ENCODE measurements at regions not wholly inside any gene's neighbourhood (a gene's known extent, or its start where the extent isn't known, plus 50 kb on each side); places are given as distances from the start of the nearest gene placed in this dataset.

DNA sequence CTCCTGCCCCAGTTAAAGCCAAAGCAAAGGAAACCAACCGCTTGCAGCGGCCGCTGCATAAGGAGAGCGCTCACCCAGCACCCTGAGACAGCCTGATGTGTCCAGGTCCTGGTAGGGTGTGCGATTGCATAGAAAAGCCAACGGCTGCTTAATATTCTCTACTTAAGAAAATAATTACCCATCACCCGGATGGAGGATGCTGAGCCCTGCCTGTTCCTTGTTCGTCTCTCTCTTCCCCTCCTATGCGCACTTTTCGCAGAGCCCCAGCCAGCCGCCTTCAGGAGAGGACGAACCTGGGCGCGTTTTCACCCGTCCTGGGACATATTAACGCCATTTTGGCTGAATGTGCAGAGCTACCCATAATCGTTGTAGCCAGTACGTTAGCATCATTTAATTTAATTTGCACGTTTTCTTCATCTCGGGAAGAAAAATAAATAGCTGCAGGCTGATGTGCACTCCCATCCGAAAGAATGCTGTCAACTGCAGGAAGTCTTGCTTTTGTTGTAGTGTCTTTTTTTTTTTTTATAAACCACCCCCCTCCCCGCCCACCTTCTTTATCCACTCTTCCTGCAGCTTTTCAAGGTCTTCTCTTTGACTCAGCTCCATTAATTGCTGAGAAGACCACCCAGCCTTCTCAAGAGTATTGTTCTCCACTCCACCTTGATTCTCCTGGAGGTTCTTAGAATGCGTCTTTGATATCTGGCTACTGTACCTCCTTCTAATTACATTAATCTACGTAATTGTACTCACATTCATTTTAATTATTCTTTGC lies 214.5 kb downstream of the TEX29 start:
- no peak for DNase-seq (ENCODE audit: low read depth, low spot score)
- in situ Hi-C loops (cut with HindIII; ENCODE audit: low pct_unique_long_range_greater_than_20kb, low sequenced_read_pairs), result no loop called here

DNA sequence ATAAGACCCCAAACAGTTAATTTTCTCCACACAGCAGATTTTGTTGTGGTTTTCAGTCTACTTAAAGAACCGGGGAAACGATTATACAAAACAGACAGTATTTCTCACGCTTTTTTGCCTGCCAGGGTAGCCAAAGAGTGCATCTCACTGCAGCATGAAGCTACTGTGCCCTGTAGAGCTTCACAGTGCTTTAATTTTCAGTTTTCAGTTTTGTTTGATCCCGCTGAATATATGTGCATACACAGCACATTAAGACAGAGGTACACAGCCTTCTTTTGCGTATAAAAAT lies 215.0 kb downstream of the TEX29 start:
- DNase-seq (ENCODE audit: low read depth, low spot score), result no peak

DNA sequence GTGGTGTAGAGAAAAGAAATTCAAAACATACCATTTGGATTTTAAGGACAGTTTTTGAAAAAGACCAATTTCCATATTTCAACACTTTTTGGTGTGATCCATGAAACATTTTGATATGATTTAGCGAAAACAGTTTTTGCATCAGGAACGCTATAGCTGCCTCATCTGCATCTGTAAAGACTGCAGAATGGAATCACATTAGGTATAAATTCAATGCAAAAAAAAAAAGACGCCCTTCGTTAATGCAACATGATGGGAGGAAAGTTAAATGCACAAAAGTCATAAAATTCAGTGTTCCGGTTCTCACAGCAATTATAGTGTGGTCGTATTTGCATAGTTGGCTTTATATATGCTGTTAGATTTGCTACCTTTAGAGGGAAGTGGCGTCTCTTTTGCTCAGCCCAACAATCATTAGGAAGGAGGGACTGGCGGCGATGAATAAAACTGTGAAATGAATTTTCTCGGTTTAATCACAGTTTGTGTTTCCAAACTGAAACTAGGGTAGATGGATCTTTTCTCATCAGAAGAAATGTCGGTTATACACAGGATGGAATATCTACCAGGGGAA lies 215.7 kb downstream of the TEX29 start:
- DNase-seq (ENCODE audit: low read depth, low spot score), result no peak
- in situ Hi-C loops (cut with HindIII; ENCODE audit: low pct_unique_long_range_greater_than_20kb, low sequenced_read_pairs), result no loop called here

More for the DNA sequence above, 215.0 kb downstream of the TEX29 start:
- in situ Hi-C loops (cut with HindIII; ENCODE audit: low pct_unique_long_range_greater_than_20kb, low sequenced_read_pairs), result no loop called here

DNA sequence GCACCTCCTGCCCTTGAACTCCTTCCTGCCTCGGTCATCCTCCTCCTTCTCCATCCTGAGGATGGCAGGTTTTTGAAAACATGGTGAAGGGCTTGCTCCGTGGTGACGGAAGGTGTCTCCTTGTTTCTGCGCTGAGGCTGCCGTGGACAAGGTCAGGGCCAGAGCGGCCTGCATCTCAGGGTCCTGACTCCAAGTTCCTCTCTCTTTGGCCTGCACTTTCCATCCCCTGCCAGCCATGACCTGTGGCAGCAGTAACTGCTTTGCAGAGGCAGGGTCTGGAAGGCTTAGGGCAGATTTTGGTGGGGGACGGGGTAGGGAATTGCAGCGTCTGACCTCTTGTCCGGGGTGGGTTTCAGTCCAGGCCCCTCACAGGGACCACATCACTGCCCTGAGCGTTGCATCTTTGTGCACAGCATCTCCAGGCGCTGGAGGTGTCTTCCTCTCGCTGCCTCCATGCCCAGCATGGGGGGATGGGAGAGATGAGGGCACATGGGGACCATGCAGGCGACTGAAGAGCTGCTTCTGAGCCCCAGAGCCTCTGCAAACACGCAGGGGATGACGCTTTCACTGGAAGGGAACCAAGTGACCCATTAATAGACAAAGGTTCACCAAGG lies 216.8 kb downstream of the TEX29 start:
- no peak for DNase-seq (ENCODE audit: low read depth, low spot score)
- in situ Hi-C loops (cut with HindIII; ENCODE audit: low pct_unique_long_range_greater_than_20kb, low sequenced_read_pairs), result no loop called here

DNA sequence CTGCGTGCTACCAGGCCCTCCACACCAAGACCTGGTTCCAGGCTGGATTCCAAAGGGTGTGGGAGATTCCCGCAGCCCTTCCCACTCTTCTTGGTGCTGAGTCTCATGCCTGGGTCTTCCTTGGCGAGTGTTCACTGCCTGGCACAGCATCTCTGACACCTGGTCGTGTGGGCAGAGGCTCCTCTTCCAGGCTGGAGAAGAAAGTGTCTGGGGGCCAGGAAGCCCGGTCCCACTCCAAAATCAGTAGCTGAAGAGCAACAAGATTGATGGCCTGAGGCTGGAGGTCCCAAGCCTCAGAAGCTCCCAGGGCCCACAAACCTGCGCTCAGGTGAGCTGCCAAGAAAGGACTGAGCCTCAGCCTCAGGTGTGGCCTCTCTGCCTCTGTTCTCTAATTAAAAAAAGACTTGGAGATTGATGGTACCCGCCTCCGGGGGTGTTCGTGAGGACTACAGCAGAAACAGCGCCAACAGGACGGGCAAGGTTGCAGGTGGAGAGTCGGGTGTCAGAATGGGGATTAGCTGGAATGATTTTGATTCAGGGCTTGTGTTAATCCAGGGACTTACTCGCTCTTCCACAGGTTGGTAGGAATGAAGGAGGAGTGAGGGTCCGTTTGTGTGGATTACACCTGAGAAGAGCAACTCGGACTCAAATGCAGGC lies 217.5 kb downstream of the TEX29 start:
- in situ Hi-C loops (cut with HindIII; ENCODE audit: low pct_unique_long_range_greater_than_20kb, low sequenced_read_pairs), result no loop called here
- DNase-seq (ENCODE audit: low read depth, low spot score), result no peak

DNA sequence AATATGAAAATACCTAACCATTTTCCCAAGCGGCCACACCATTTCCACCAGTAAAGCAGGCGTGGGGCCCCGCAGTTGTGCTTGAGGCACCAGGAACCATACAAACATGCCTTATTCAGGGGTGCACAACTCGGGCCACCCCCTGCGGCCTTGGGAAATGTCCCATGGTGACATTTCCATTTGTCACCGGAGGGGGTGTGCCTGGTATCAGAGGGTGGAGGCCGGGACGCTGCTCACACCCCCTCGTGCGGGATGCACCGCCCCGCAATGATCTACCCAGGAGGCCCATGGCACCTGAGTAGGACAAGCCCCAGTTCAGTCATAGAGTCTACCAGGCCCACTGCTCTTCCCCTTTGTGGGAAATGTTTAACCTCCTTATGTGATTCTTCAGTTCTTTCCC lies 218.8 kb downstream of the TEX29 start:
- no peak for DNase-seq (ENCODE audit: low read depth, low spot score)
- in situ Hi-C loops (cut with HindIII; ENCODE audit: low pct_unique_long_range_greater_than_20kb, low sequenced_read_pairs), result no loop called here

DNA sequence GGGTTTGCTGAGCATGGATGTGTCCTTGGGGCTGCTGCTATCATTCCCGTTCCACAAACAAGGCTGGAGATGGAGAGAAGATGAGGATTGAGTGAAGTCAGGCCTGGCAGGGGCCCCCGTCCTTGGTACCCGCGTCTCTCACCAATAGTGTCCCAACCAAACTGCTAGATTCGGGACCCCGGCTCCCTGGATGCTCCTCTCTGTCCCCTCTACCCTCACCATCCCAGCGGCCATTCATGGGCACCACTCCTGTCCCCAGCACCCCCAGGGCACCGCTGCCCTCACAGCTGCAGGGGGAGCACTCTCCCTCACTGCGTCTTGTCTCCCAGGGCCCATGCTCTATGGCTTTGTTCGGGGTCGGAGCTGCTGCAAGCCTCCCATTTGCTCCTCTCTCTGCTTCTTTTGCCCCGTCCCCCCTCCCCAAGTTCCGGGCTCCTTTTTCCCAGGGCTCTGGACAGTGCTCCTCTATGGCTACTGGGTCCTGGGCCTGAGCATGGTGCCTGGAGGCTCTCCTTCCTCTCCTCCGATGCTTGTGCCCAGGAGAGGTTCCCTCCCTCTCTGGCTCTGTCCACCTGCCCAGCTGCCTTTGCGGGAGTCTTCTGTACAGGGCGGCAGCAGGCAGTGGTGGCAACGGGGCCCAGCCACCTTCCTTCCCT lies 219.5 kb downstream of the TEX29 start:
- in situ Hi-C loops (cut with HindIII; ENCODE audit: low pct_unique_long_range_greater_than_20kb, low sequenced_read_pairs), result no loop called here
- DNase-seq (ENCODE audit: low read depth, low spot score), result no peak

DNA sequence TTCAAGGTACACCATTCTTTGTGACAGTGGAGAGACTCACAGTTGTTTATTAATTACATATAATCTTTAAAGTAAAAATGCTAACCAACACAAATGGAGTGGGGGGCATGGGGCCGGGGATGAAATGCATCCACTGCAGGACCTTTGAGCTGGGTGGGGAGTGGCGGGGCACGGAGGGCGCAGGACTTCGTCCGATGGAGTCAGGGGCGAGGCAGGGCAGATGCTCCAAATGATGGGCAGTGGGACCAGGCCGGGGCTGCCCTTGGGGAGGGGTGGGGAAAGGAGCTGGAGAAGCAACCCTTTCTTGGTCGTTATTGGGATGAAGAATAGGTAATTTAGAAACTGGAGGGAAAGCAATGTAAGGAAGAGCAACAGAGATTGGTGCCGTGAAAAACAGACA lies 220.0 kb downstream of the TEX29 start:
- no peak for DNase-seq (ENCODE audit: low read depth, low spot score)
- in situ Hi-C loops (cut with HindIII; ENCODE audit: low pct_unique_long_range_greater_than_20kb, low sequenced_read_pairs), result no loop called here

DNA sequence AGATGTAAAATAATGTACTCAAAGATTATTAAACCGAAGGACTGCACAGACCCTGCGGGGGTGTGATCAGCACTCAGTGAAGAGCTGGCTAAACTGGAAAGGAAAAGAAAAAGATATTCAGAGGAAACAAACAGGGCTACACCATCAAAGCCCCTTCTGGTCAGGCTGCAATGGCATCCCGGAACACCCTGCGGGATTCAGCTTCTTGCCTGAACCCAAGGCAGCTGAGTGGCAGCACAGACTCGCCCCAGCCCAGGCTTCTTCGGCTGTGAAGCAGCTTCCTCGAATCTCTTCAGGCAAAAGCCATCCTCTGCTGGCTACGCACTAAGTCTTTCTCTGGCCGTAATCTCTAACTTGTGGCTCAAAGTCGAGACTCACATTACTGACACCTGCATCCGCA lies 220.9 kb downstream of the TEX29 start:
- in situ Hi-C loops (cut with HindIII; ENCODE audit: low pct_unique_long_range_greater_than_20kb, low sequenced_read_pairs), result no loop called here
- DNase-seq (ENCODE audit: low read depth, low spot score), result no peak

DNA sequence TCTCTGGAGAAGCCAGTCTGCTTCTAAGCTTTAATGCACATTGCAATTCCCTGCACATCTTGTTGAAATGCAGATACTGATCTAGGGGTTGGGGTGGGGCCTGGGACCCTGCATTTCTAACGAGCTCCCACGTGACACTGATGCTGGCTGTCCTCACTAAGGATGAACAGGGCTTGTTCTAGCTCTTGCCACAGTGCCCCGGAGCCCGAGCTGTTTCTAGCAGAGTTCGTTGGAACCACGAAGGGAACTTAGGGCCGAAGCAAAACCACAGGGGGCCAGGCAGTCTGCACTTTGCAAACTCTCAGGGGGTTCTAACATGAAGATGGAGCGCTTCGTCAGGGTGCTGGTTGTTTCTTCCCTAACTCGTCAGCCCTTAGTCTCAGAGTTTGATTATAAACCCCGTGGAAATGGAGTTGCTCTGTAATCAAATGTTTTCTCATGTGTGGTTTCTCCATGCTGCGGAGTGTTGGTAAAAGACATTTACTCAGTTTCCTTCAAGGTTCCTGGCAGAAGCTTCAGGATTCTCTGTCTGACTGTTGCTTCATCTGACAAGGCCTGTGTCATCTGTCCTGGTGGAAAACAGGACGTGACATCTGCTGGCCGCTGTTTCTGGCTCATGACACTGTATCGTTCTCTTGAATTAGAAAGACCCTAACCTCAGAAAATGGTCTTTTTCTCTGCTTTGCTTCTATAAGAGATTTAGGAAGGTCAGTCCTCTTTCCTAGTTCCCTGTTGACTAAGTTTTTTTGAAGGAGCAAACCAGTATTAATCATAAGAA lies 221.5 kb downstream of the TEX29 start:
- no peak for DNase-seq (ENCODE audit: low read depth, low spot score)
- in situ Hi-C loops (cut with HindIII; ENCODE audit: low pct_unique_long_range_greater_than_20kb, low sequenced_read_pairs), result no loop called here

DNA sequence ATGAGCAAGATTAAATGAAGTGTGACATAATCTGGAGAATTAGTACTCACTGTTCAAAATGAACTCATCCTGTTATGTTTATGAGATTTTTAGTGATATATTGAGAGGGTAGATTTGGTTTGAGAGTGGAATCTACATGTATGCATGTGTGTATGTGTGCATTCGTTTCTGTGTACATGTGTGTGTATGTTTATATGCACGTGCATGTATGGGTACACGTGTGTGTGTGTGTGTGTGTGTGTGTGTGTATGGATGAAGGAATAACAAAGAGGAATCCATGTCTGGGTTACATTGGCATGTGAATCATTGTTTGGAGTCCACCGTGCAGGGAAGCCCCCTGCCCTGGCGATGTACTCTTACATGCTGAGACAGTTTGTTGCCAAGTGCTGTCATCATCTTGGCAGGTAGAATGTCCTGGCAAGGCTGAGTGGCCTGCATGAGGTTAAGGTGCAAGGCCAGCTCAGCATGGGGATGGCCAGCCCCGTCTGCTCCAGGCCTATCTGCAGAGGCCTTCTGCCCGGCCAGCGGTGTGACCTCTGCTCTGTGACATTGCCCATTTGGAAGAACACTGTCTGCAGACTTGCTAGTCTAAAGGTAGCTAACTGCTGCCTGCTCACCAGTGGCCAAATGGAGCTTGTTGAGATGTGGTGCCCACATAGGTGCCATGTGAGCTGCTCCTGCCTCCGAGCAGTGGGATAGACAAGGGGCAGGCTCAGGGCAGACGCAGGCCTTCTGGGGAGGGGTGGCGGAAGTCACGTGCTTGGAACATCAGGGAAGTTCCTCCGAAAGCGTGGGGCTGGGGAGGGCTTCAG lies 222.3 kb downstream of the TEX29 start:
- in situ Hi-C loops (cut with HindIII; ENCODE audit: low pct_unique_long_range_greater_than_20kb, low sequenced_read_pairs), result no loop called here
- DNase-seq (ENCODE audit: low read depth, low spot score), result no peak

DNA sequence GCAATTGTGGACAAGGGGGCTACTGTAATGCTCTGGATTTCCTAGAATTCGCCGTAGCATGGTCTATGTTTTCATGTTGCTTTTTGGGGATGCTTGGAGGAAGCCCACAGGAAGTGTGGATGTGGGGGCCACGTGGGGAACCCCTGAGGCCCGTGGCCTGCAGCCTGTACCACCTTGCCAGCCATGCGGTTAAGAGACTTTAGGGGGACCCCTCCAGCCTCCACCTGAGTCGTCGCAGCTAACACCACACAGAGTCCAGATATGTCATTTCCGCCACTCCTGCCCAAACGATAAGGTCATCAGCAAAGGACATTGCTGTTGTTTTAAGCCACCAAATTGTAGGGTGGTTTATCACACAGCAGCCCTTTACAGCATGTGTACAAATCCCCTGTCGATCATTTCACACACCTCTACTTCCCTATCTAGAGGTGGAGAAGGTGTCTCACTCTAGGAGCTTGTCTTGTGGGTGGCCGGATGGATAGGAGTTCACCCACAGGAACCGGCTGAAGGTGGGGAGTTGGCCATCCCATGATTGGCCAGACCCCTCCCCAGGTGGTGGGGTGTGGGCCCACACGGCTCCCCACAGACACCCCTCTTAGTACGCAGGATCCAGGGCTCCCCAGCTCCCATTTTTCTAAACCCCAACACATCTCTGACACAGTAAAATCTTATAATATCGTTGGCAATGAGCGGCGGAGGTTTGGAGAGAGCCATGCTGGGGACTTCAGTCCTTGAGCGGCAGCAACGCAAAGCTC lies 226.7 kb downstream of the TEX29 start:
- no peak for DNase-seq (ENCODE audit: low read depth, low spot score)
- in situ Hi-C loops (cut with HindIII; ENCODE audit: low pct_unique_long_range_greater_than_20kb, low sequenced_read_pairs), result no loop called here

DNA sequence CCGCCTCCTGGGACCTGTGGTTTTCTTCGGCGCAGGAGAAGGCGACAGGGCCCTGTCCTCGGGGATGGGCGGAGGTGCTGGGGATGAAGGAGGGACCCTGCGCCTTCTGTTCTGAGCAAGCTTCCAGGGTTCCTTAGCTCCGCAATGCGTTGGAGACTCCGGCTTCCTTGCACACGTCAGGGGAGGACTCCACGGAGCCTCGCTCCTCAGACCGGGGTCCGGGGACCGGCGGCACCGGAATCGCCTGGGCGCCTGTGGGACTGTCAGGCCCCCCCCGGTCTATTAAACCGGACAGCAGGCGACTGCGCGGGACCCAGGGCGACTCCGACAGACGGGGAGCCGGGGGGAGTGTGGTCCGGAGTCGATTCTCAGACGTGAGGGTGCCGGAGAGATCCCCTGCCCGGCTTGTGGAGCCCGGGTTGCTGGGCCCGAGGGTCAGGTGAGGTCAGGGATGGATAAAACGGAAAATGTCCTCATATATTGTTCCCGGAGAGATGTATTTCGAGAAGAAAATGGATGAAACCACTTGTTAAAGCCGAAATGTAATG lies 227.4 kb downstream of the TEX29 start:
- DNase-seq (ENCODE audit: low read depth, low spot score), result no peak
- in situ Hi-C loops (cut with HindIII; ENCODE audit: low pct_unique_long_range_greater_than_20kb, low sequenced_read_pairs), result no loop called here

DNA sequence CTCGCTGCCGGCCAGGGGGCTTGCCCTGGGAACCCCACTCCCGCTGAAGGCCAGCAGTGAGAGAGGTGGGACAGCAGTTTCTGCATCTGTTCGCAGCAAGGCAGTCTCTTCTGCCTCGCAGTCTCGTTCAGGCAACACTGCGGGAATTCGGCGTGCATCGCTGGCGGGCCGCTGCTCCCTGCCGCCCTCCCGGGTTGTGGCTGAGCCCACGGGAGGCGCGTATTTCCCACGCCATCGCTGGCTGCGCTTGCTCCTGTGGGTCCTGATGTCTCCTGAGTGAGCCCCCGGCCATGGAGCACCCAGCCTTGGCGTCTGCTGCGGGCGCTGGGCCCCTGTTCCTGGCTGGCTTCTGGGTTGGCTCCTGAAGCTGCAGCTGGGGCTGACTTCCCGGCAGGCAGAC lies 227.9 kb downstream of the TEX29 start:
- in situ Hi-C loops (cut with HindIII; ENCODE audit: low pct_unique_long_range_greater_than_20kb, low sequenced_read_pairs), result no loop called here
- DNase-seq (ENCODE audit: low read depth, low spot score), result no peak

DNA sequence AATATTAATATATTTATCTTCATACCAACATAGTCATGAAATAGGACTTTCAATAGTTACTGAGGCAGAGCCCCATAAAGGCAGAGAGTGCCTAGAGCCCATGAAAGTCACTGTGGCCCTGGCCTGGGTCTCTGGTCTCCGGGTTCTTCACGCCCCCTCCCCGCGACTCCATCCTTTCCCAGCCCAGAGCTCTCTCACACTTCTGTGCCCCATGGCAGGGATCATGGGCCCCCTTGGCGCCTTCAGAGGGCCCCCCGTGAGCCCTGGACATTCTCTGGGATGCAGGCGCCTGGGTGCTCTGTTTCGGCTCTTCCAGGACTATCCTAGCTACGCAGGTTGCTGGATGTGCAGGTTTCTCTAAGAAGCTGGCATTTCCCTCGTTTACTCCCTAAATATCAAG lies 228.4 kb downstream of the TEX29 start:
- in situ Hi-C loops (cut with HindIII; ENCODE audit: low pct_unique_long_range_greater_than_20kb, low sequenced_read_pairs), result no loop called here
- DNase-seq (ENCODE audit: low read depth, low spot score), result no peak

DNA sequence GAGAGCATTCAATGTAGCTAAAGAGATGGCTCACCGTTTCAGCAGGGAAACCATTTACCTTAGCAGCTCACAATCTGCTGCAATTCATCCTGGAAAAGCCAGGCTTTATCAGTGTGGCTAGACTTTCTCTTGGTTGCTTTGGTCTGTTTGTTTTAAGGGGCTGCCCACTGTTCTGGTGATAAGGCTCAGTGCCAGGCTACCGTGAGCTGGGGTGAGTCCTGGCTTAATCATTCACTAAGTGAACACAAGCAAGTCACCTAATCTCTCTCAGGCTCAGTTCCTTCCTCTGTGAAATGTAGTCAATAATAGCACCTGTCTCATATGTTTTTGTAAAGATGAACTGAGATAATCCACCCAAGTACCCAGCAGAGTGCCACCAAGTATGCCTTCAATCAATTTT lies 229.0 kb downstream of the TEX29 start:
- in situ Hi-C loops (cut with HindIII; ENCODE audit: low pct_unique_long_range_greater_than_20kb, low sequenced_read_pairs), result no loop called here
- no peak for DNase-seq (ENCODE audit: low read depth, low spot score)

All from SK-MEL-5 (cell line).